HEK293T (cell line): ENCODE measurements at regions not wholly inside any gene's neighbourhood (a gene's known extent, or its start where the extent isn't known, plus 50 kb on each side); places are given as distances from the start of the nearest gene placed in this dataset.
"Not testable (repeated sequence)": the region's sequence is repeated elsewhere in the genome, so short reads cannot be mapped to it uniquely, and the experiment has no call there.

Experiments
- FOXA1 ChIP-seq: fragments of 450-650 bp; IDR thresholded peaks from 2 replicates; pipeline ENCODE4 v1.6.1; 2016; ENCODE audit warnings: mild to moderate bottlenecking
- HDGF ChIP-seq: fragments of 450-650 bp; IDR thresholded peaks from 2 replicates; pipeline ENCODE4 v1.6.1; 2017; ENCODE audit warnings: antibody characterized with exemption, borderline replicate concordance
- NFRKB ChIP-seq: fragments of 450-650 bp; IDR thresholded peaks from 2 replicates; pipeline ENCODE4 v1.6.1; 2016; ENCODE audit warnings: mild to moderate bottlenecking, moderate library complexity
- SP1 ChIP-seq: fragments of 450-650 bp; IDR thresholded peaks from 2 replicates; pipeline ENCODE4 v1.6.1; 2017
- SUZ12 ChIP-seq: fragments of 450-650 bp; IDR thresholded peaks from 2 replicates; pipeline ENCODE4 v1.6.1; 2016; ENCODE audit warnings: mild to moderate bottlenecking
- ZNF384 ChIP-seq: fragments of 450-650 bp; IDR thresholded peaks from 2 replicates; pipeline ENCODE4 v1.6.1; 2016
- TF ChIP-seq, protein P1 (sequence below): fragments of 450-650 bp; IDR thresholded peaks from 2 replicates; pipeline ENCODE4 v1.6.1; 2016

DNA sequence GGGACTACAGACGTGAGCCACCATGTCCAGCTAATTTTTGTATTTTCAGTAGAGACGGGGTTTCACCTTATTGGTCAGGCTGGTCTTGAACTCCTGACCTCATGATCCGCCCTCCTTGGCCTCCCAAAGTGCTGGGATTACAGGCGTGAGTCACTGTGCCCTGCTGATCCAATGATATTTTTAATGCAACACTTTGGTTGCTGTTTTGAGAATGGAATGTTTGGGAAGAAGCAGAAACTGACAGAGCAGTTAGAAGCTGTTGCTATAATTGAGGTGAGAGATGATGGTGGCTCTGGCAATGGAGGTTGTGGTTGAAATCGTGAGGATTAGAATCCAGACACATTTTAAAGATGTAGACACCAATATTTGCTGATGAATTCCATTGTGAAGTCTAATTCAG lies 1209.9 kb upstream of the GOT2 start:
- TF ChIP-seq ZNF384, SP1, NFRKB, HDGF, SUZ12, FOXA1: not testable (repeated sequence)
- TF ChIP-seq, protein P1, sequence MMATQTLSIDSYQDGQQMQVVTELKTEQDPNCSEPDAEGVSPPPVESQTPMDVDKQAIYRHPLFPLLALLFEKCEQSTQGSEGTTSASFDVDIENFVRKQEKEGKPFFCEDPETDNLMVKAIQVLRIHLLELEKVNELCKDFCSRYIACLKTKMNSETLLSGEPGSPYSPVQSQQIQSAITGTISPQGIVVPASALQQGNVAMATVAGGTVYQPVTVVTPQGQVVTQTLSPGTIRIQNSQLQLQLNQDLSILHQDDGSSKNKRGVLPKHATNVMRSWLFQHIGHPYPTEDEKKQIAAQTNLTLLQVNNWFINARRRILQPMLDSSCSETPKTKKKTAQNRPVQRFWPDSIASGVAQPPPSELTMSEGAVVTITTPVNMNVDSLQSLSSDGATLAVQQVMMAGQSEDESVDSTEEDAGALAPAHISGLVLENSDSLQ = not testable (repeated sequence)
